GM23338 (cell line): ENCODE measurements at regions not wholly inside any gene's neighbourhood (a gene's known extent, or its start where the extent isn't known, plus 50 kb on each side); places are given as distances from the start of the nearest gene placed in this dataset.
A peak's percentile ranks its signal among the peaks of the same experiment; 100 is the strongest.

Source experiments
- ATAC-seq: fragments of 200-7000 bp; cut with Tn5 transposase; 3 replicates; pipeline ENCODE4 v1.9.1; 2020
- DNase-seq: peaks from one replicate; pipeline ENCODE4 v3.0.0-alpha.2; 2015; ENCODE audit warnings: low spot score
- H2AFZ ChIP-seq: fragments of 200-600 bp; sonication (generic); 2 replicates; pipeline ENCODE4 v1.8.0; 2016; ENCODE audit warnings: antibody characterized with exemption, mild to moderate bottlenecking, moderate library complexity
- H3F3A ChIP-seq: fragments of 200-600 bp; sonication (generic); replicated peaks from 2 replicates; pipeline ENCODE4 v1.8.0; 2017; ENCODE audit warnings: antibody characterized with exemption, mixed run types, low read depth
- H3K27ac ChIP-seq: fragments of 200-600 bp; sonication (generic); 2 replicates; pipeline ENCODE4 v1.6.1; 2016; ENCODE audit warnings: low read depth
- H3K27me3 ChIP-seq: fragments of 200-600 bp; sonication (generic); 2 replicates; pipeline ENCODE4 v1.8.0; 2016; ENCODE audit warnings: mild to moderate bottlenecking, mixed run types, moderate library complexity; ENCODE audit not compliant: insufficient read depth
- H3K36me3 ChIP-seq: fragments of 200-600 bp; sonication (generic); 2 replicates; pipeline ENCODE4 v1.8.0; 2016; ENCODE audit warnings: mild to moderate bottlenecking; ENCODE audit not compliant: insufficient read depth
- H3K4me1 ChIP-seq: fragments of 200-600 bp; sonication (generic); 2 replicates; pipeline ENCODE4 v1.8.0; 2016; ENCODE audit warnings: mild to moderate bottlenecking, moderate library complexity; ENCODE audit not compliant: insufficient read depth
- H3K4me2 ChIP-seq: fragments of 200-600 bp; sonication (generic); 2 replicates; pipeline ENCODE4 v1.7.1; 2017; ENCODE audit warnings: mixed run types
- H3K4me3 ChIP-seq: fragments of 200-600 bp; sonication (generic); 2 replicates; pipeline ENCODE4 v1.6.1; 2016; ENCODE audit warnings: mixed run types
- H3K79me2 ChIP-seq: fragments of 200-600 bp; sonication (generic); replicated peaks from 2 replicates; pipeline ENCODE4 v1.8.0; 2017; ENCODE audit warnings: mild to moderate bottlenecking; ENCODE audit not compliant: insufficient read depth
- H3K9me2 ChIP-seq: fragments of 200-600 bp; sonication (generic); 2 replicates; pipeline ENCODE4 v1.8.0; 2017; ENCODE audit not compliant: insufficient read depth
- H4K20me1 ChIP-seq: fragments of 200-600 bp; sonication (generic); replicated peaks from 2 replicates; pipeline ENCODE4 v1.8.0; 2017; ENCODE audit warnings: mild to moderate bottlenecking; ENCODE audit not compliant: insufficient read depth
- H3K27ac Mint-ChIP-seq: 2 replicates; pipeline ENCODE4 v1.8.0; 2020; ENCODE audit warnings: inconsistent platforms, mild to moderate bottlenecking, moderate library complexity, mixed read lengths
- H3K27me3 Mint-ChIP-seq: 3 replicates; pipeline ENCODE4 v1.8.0; 2022; ENCODE audit warnings: low read depth, mild to moderate bottlenecking, moderate library complexity, mixed read lengths, inconsistent platforms; ENCODE audit not compliant: insufficient read depth, poor library complexity
- H3K36me3 Mint-ChIP-seq: 3 replicates; pipeline ENCODE4 v1.8.0; 2021; ENCODE audit warnings: low read depth, mild to moderate bottlenecking, inconsistent platforms, moderate library complexity, mixed read lengths
- H3K4me1 Mint-ChIP-seq: 3 replicates; pipeline ENCODE4 v1.8.0; 2020; ENCODE audit warnings: mild to moderate bottlenecking, inconsistent platforms, mixed read lengths
- H3K4me3 Mint-ChIP-seq: 3 replicates; pipeline ENCODE4 v1.8.0; 2021; ENCODE audit warnings: moderate library complexity, mild to moderate bottlenecking, inconsistent platforms, mixed read lengths
- H3K9me3 Mint-ChIP-seq: 3 replicates; pipeline ENCODE4 v1.8.0; 2020; ENCODE audit warnings: moderate library complexity, mild to moderate bottlenecking, inconsistent platforms, mixed read lengths
- CREB1 ChIP-seq: fragments of 250-450 bp; sonication (Bioruptor Pico); IDR thresholded peaks from 2 replicates; pipeline ENCODE4 v1.5.0; 2020; ENCODE audit warnings: low read depth, mild to moderate bottlenecking, moderate library complexity
- CTCF ChIP-seq, 2 experiments: fragments of 200-600 bp in 1 of 2; sonication (generic) in 1 of 2; conservative IDR thresholded peaks; 2 replicates each; pipeline versions ENCODE4 v1.5.1 to v1.6.1; 2016 to 2017; ENCODE audit warnings: antibody characterized with exemption in 2 of 2, low read depth in 2 of 2, mild to moderate bottlenecking in 2 of 2, moderate library complexity in 1 of 2
- ETS1 ChIP-seq: IDR thresholded peaks from 2 replicates; pipeline ENCODE4 v1.6.1; 2016; ENCODE audit warnings: antibody characterized with exemption
- EZH2 ChIP-seq: fragments of 200-600 bp; sonication (generic); IDR thresholded peaks from one replicate; pipeline ENCODE4 v1.8.0; 2017; ENCODE audit warnings: antibody characterized with exemption, mild to moderate bottlenecking, low read depth; ENCODE audit not compliant: unreplicated experiment
- EZH2phosphoT487 ChIP-seq: fragments of 200-600 bp; sonication (generic); IDR thresholded peaks from one replicate; pipeline ENCODE4 v1.8.1; 2018; ENCODE audit warnings: antibody characterized with exemption; ENCODE audit not compliant: unreplicated experiment
- JUNB ChIP-seq: IDR thresholded peaks from one replicate; pipeline ENCODE4 v1.6.1; 2016; ENCODE audit warnings: antibody characterized with exemption; ENCODE audit not compliant: unreplicated experiment
- NANOG ChIP-seq: IDR thresholded peaks from 2 replicates; pipeline ENCODE4 v1.6.1; 2016; ENCODE audit warnings: antibody characterized with exemption, borderline replicate concordance
- POLR2AphosphoS5 ChIP-seq: IDR thresholded peaks from 2 replicates; pipeline ENCODE4 v1.6.1; 2016; ENCODE audit warnings: antibody characterized with exemption, low read depth
- STAT1 ChIP-seq: IDR thresholded peaks from one replicate; pipeline ENCODE4 v1.6.1; 2016; ENCODE audit warnings: antibody characterized with exemption; ENCODE audit not compliant: unreplicated experiment
- ZNF114 ChIP-seq: fragments of 250-450 bp; sonication (Bioruptor Pico); IDR thresholded peaks from 2 replicates; pipeline ENCODE4 v1.5.0; 2020; ENCODE audit warnings: mild to moderate bottlenecking, moderate library complexity
- ZNF331 ChIP-seq: fragments of 250-450 bp; sonication (Bioruptor Pico); IDR thresholded peaks from 2 replicates; pipeline ENCODE4 v1.5.0; 2020; ENCODE audit warnings: low read depth, mild to moderate bottlenecking, moderate library complexity
- TF ChIP-seq, protein P1 (sequence below): IDR thresholded peaks from one replicate; pipeline ENCODE4 v1.6.1; 2018; ENCODE audit warnings: antibody characterized with exemption; ENCODE audit not compliant: unreplicated experiment
- TF ChIP-seq, protein P2 (sequence below): fragments of 250-450 bp; sonication (Bioruptor Pico); IDR thresholded peaks from 2 replicates; pipeline ENCODE4 v1.5.0; 2020; ENCODE audit warnings: mild to moderate bottlenecking, moderate library complexity

DNA sequence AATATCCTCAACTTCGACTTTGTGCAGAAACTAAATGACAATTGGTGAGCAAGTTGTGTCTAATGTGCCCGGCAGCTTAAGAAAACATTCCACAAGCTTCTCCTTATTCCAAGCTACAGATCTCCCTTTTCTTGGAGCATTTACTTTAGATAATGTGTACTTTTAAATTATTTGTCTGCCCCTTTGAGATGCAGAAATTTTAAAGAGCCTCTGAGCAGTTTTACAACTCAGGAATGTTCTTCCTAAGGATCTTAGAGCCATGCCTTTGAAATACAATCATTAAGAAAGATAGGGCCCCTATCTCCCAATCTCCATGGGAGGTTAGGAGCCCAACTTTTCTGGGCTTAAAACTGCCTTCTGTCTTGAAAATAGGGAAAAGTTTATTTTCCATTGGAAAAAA, 723.7 kb upstream of the COX7C start (continued):
- TF ChIP-seq NANOG, result peak; percentile 52; the same call in 1 of the 2 replicates

DNA sequence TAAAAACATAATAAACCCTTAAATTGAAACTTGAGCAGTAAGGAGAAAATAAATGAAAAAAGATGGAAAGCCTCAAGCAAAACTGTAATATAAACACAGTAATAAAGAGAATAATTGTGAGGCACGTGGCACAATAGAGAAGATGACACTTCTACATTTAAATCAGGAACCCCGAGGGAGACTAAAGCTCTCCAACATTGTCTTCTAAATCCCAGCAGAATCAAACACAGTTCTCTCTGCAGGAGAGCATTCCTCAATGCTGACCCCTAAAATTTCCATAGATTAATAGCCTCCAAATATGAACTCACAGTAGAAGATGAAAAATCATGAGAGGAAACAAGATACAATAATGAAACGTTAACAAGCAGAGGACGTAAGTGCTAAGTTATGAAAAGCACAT, 721.2 kb upstream of the COX7C start:
- H3K9me3 Mint-ChIP-seq, result no peaks in the 10 kb centered on the region
- Histone ChIP-seq H3K4me1 (peaks cover 15% of the 10 kb centered on the region), H3K27me3 (peaks cover 65% of the 10 kb centered on the region), H3K4me3 (no peak overlapping the region), H3K79me2 (no peaks in the 10 kb centered on the region), H3K36me3 (no peaks in the 10 kb centered on the region), H4K20me1 (no peaks in the 10 kb centered on the region), H3K9me2 (no peaks in the 10 kb centered on the region), H3K4me2 (peak overlapping the region; percentile 36), H3K27ac (no peak overlapping the region), H2AFZ (no peak overlapping the region), H3F3A (no peaks in the 10 kb centered on the region)
- TF ChIP-seq ETS1 (no peak), ZNF114 (CRISPR knock-in tag) (no peak), JUNB (no peak), NANOG (no peak), CTCF (conservative IDR thresholded peaks at IDR 0.05; ENCODE audit: low read depth in 2 of 2) (no peak), STAT1 (no peak), EZH2 (no peak), POLR2AphosphoS5 (no peak), CREB1 (CRISPR knock-in tag) (no peak), EZH2phosphoT487 (no peak), ZNF331 (CRISPR knock-in tag) (no peak)
- TF ChIP-seq, protein P1, sequence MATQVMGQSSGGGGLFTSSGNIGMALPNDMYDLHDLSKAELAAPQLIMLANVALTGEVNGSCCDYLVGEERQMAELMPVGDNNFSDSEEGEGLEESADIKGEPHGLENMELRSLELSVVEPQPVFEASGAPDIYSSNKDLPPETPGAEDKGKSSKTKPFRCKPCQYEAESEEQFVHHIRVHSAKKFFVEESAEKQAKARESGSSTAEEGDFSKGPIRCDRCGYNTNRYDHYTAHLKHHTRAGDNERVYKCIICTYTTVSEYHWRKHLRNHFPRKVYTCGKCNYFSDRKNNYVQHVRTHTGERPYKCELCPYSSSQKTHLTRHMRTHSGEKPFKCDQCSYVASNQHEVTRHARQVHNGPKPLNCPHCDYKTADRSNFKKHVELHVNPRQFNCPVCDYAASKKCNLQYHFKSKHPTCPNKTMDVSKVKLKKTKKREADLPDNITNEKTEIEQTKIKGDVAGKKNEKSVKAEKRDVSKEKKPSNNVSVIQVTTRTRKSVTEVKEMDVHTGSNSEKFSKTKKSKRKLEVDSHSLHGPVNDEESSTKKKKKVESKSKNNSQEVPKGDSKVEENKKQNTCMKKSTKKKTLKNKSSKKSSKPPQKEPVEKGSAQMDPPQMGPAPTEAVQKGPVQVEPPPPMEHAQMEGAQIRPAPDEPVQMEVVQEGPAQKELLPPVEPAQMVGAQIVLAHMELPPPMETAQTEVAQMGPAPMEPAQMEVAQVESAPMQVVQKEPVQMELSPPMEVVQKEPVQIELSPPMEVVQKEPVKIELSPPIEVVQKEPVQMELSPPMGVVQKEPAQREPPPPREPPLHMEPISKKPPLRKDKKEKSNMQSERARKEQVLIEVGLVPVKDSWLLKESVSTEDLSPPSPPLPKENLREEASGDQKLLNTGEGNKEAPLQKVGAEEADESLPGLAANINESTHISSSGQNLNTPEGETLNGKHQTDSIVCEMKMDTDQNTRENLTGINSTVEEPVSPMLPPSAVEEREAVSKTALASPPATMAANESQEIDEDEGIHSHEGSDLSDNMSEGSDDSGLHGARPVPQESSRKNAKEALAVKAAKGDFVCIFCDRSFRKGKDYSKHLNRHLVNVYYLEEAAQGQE, result no peak
- TF ChIP-seq, protein P2, sequence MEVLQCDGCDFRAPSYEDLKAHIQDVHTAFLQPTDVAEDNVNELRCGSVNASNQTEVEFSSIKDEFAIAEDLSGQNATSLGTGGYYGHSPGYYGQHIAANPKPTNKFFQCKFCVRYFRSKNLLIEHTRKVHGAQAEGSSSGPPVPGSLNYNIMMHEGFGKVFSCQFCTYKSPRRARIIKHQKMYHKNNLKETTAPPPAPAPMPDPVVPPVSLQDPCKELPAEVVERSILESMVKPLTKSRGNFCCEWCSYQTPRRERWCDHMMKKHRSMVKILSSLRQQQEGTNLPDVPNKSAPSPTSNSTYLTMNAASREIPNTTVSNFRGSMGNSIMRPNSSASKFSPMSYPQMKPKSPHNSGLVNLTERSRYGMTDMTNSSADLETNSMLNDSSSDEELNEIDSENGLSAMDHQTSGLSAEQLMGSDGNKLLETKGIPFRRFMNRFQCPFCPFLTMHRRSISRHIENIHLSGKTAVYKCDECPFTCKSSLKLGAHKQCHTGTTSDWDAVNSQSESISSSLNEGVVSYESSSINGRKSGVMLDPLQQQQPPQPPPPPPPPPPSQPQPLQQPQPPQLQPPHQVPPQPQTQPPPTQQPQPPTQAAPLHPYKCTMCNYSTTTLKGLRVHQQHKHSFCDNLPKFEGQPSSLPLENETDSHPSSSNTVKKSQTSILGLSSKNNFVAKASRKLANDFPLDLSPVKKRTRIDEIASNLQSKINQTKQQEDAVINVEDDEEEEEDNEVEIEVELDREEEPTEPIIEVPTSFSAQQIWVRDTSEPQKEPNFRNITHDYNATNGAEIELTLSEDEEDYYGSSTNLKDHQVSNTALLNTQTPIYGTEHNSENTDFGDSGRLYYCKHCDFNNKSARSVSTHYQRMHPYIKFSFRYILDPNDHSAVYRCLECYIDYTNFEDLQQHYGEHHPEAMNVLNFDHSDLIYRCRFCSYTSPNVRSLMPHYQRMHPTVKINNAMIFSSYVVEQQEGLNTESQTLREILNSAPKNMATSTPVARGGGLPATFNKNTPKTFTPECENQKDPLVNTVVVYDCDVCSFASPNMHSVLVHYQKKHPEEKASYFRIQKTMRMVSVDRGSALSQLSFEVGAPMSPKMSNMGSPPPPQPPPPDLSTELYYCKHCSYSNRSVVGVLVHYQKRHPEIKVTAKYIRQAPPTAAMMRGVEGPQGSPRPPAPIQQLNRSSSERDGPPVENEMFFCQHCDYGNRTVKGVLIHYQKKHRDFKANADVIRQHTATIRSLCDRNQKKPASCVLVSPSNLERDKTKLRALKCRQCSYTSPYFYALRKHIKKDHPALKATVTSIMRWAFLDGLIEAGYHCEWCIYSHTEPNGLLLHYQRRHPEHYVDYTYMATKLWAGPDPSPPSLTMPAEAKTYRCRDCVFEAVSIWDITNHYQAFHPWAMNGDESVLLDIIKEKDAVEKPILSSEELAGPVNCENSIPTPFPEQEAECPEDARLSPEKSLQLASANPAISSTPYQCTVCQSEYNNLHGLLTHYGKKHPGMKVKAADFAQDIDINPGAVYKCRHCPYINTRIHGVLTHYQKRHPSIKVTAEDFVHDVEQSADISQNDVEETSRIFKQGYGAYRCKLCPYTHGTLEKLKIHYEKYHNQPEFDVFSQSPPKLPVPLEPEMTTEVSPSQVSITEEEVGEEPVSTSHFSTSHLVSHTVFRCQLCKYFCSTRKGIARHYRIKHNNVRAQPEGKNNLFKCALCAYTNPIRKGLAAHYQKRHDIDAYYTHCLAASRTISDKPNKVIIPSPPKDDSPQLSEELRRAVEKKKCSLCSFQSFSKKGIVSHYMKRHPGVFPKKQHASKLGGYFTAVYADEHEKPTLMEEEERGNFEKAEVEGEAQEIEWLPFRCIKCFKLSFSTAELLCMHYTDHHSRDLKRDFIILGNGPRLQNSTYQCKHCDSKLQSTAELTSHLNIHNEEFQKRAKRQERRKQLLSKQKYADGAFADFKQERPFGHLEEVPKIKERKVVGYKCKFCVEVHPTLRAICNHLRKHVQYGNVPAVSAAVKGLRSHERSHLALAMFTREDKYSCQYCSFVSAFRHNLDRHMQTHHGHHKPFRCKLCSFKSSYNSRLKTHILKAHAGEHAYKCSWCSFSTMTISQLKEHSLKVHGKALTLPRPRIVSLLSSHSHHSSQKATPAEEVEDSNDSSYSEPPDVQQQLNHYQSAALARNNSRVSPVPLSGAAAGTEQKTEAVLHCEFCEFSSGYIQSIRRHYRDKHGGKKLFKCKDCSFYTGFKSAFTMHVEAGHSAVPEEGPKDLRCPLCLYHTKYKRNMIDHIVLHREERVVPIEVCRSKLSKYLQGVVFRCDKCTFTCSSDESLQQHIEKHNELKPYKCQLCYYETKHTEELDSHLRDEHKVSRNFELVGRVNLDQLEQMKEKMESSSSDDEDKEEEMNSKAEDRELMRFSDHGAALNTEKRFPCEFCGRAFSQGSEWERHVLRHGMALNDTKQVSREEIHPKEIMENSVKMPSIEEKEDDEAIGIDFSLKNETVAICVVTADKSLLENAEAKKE (CRISPR knock-in tag), result no peak
- peaks cover 29% of the 10 kb centered on the region for H3K4me1 Mint-ChIP-seq
- no peak overlapping the region for H3K4me3 Mint-ChIP-seq
- H3K36me3 Mint-ChIP-seq, result no peaks in the 10 kb centered on the region
- ATAC-seq, result peak; percentile 63
- H3K27me3 Mint-ChIP-seq, result peaks cover 19% of the 10 kb centered on the region
- DNase-seq, result peak; percentile 14
- no peak overlapping the region for H3K27ac Mint-ChIP-seq
